HCT116 (cell line): ENCODE measurements at regions not wholly inside any gene's neighbourhood (a gene's known extent, or its start where the extent isn't known, plus 50 kb on each side); places are given as distances from the start of the nearest gene placed in this dataset.

ENCODE experiments used
- ATAC-seq: fragments of 200-7000 bp; cut with Tn5 transposase; 2 replicates; pipeline ENCODE4 v1.9.1; 2020; ENCODE audit warnings: mild to moderate bottlenecking, moderate library complexity
- BruUV-seq: library from RNA; stranded (reverse); fragments of 400-500 nt; replicated peaks from 2 replicates; lab custom pipeline; 2021; lab: Mats Ljungman, UMichigan
- CTCF ChIA-PET: fragments of 300-600 bp; sonication (Branson Sonifier 250); formaldehyde crosslinking; loops from one replicate; lab custom pipeline; 2021; ENCODE audit warnings: antibody characterized with exemption; lab: Charles Lee
- POLR2A ChIA-PET: fragments of 300-600, 350-600 bp; sonication (Branson Sonifier 250); formaldehyde crosslinking; loops from one replicate; lab custom pipeline; 2021; ENCODE audit warnings: antibody characterized with exemption; lab: Charles Lee
- RAD21 ChIA-PET, 2 experiments: fragments of 300-600 bp; sonication (Branson Sonifier 250); formaldehyde crosslinking; loops; one replicate each; lab custom pipeline; 2023; ENCODE audit warnings: low total read pairs in 2 of 2; ENCODE audit not compliant: uncharacterized antibody in 2 of 2, unreplicated experiment in 2 of 2, low non-redundant PET in 1 of 2; lab: Charles Lee
- DNase-seq: peaks from one replicate; pipeline ENCODE4 v3.0.0-alpha.2; 2010; ENCODE audit warnings: low read depth, low spot score
- H2AFZ ChIP-seq: fragments of 200-600 bp; shearing (Covaris generic), sonication (generic); 2 replicates; pipeline ENCODE4 v1.6.1; 2017; ENCODE audit warnings: low read depth, mixed run types, mixed read lengths, antibody characterized with exemption, low read length; ENCODE audit not compliant: poor library complexity, severe bottlenecking
- H3K27ac ChIP-seq: 2 replicates; pipeline ENCODE4 v1.5.1; 2012; ENCODE audit warnings: low read depth, low read length
- H3K27me3 ChIP-seq: fragments of 200-600 bp; sonication (generic); 2 replicates; pipeline ENCODE4 v1.6.1; 2016; ENCODE audit warnings: mixed run types, low read length, mixed read lengths; ENCODE audit not compliant: insufficient read depth
- H3K36me3 ChIP-seq, 2 experiments: fragments of 200-500 bp in 1 of 2; fragments of 200-600 bp in 1 of 2; sonication (Bioruptor generic) in 1 of 2; sonication (generic) in 1 of 2; 2 replicates each; pipeline versions ENCODE4 v1.5.1 to v1.6.1; 2014 to 2016; ENCODE audit warnings: low read length in 2 of 2, inconsistent platforms in 1 of 2, mixed read lengths in 1 of 2, mixed run types in 1 of 2; ENCODE audit not compliant: insufficient read depth in 2 of 2, control insufficient read depth in 1 of 2
- H3K4me1 ChIP-seq, 2 experiments: fragments of 200-600 bp in 1 of 2; sonication (generic) in 1 of 2; 2 replicates each; pipeline versions ENCODE4 v1.5.1 to v1.6.1; 2012 to 2017; ENCODE audit warnings: low read length in 2 of 2, inconsistent platforms in 1 of 2, mild to moderate bottlenecking in 1 of 2, mixed read lengths in 1 of 2, mixed run types in 1 of 2, moderate library complexity in 1 of 2; ENCODE audit not compliant: insufficient read depth in 2 of 2, control insufficient read depth in 1 of 2
- H3K4me2 ChIP-seq: fragments of 200-600 bp; sonication (generic); 2 replicates; pipeline ENCODE4 v1.6.1; 2017; ENCODE audit warnings: mixed run types, low read length, mixed read lengths
- H3K4me3 ChIP-seq, 2 experiments: fragments of 200-600 bp in 1 of 2; sonication (generic) in 1 of 2; replicated peaks in 1 of 2; 2 replicates each; pipeline ENCODE4 v1.5.1; 2011 to 2016; ENCODE audit warnings: low read length in 2 of 2, control low read depth in 1 of 2, low read depth in 1 of 2, mild to moderate bottlenecking in 1 of 2, mixed read lengths in 1 of 2, mixed run types in 1 of 2
- H3K79me2 ChIP-seq: fragments of 200-600 bp; sonication (generic); 2 replicates; pipeline ENCODE4 v1.6.1; 2017; ENCODE audit warnings: mild to moderate bottlenecking, mixed run types, low read length, moderate library complexity, mixed read lengths; ENCODE audit not compliant: insufficient read depth
- H3K9ac ChIP-seq: fragments of 200-600 bp; sonication (generic); 2 replicates; pipeline ENCODE4 v1.6.1; 2016; ENCODE audit warnings: low read length, mixed read lengths
- H3K9me2 ChIP-seq: fragments of 200-600 bp; sonication (generic), shearing (Covaris generic); 2 replicates; pipeline ENCODE4 v1.6.1; 2017; ENCODE audit warnings: mixed run types, mild to moderate bottlenecking, moderate library complexity; ENCODE audit not compliant: insufficient read depth
- H3K9me3 ChIP-seq, 2 experiments: fragments of 200-500 bp in 1 of 2; fragments of 200-600 bp in 1 of 2; sonication (Bioruptor generic) in 1 of 2; sonication (generic) in 1 of 2; 2 replicates each; pipeline ENCODE4 v1.6.1; 2014 to 2017; ENCODE audit warnings: low read length in 2 of 2, mixed read lengths in 2 of 2, inconsistent platforms in 1 of 2, low read depth in 1 of 2, mild to moderate bottlenecking in 1 of 2, mixed run types in 1 of 2, moderate library complexity in 1 of 2; ENCODE audit not compliant: control insufficient read depth in 1 of 2, insufficient read depth in 1 of 2
- H4K20me1 ChIP-seq: fragments of 200-600 bp; sonication (generic), shearing (Covaris generic); 2 replicates; pipeline ENCODE4 v1.6.1; 2017; ENCODE audit warnings: mixed run types, mild to moderate bottlenecking, moderate library complexity; ENCODE audit not compliant: insufficient read depth
- CBX3 ChIP-seq: IDR thresholded peaks from 2 replicates; pipeline ENCODE4 v1.6.1; 2012; ENCODE audit warnings: low read depth
- CEBPB ChIP-seq: IDR thresholded peaks from 2 replicates; pipeline ENCODE4 v1.6.1; 2012; ENCODE audit warnings: low read depth
- EGR1 ChIP-seq: IDR thresholded peaks from 2 replicates; pipeline ENCODE4 v1.6.1; 2012; ENCODE audit warnings: low read depth
- EZH2 ChIP-seq: fragments of 200-600 bp; sonication (generic); IDR thresholded peaks from 2 replicates; pipeline ENCODE4 v1.6.1; 2017; ENCODE audit warnings: antibody characterized with exemption, mixed run types
- EZH2phosphoT487 ChIP-seq: fragments of 200-600 bp; IDR thresholded peaks from 2 replicates; pipeline ENCODE4 v1.6.1; 2018; ENCODE audit warnings: antibody characterized with exemption, borderline replicate concordance
- FOSL1 ChIP-seq: IDR thresholded peaks from 2 replicates; pipeline ENCODE4 v1.6.1; 2012; ENCODE audit warnings: low read depth
- JUND ChIP-seq: IDR thresholded peaks from 2 replicates; pipeline ENCODE4 v1.6.1; 2012
- POLR2A ChIP-seq: IDR thresholded peaks from 2 replicates; pipeline ENCODE4 v1.7.0; 2011; ENCODE audit warnings: borderline replicate concordance; ENCODE audit not compliant: insufficient read depth, insufficient read length; ENCODE audit errors: extremely low read depth
- POLR2AphosphoS5 ChIP-seq: IDR thresholded peaks from 2 replicates; pipeline ENCODE4 v1.6.1; 2011; ENCODE audit warnings: mild to moderate bottlenecking, low read depth, low read length, moderate library complexity
- RAD21 ChIP-seq: IDR thresholded peaks from 2 replicates; pipeline ENCODE4 v1.6.1; 2012; ENCODE audit warnings: low read depth, mild to moderate bottlenecking
- SIN3A ChIP-seq: IDR thresholded peaks from 2 replicates; pipeline ENCODE4 v1.6.1; 2012; ENCODE audit warnings: low read depth
- SP1 ChIP-seq: IDR thresholded peaks from 2 replicates; pipeline ENCODE4 v1.6.1; 2012; ENCODE audit warnings: low read depth
- SRF ChIP-seq: IDR thresholded peaks from 2 replicates; pipeline ENCODE4 v1.6.1; 2012; ENCODE audit warnings: low read depth
- TCF7L2 ChIP-seq: IDR thresholded peaks from 2 replicates; pipeline ENCODE4 v1.7.0; 2011; ENCODE audit warnings: borderline replicate concordance, inconsistent platforms; ENCODE audit not compliant: insufficient read depth, insufficient read length; ENCODE audit errors: extremely low read depth
- ZFX ChIP-seq: fragments of 450-650 bp; IDR thresholded peaks from 2 replicates; pipeline ENCODE4 v1.6.1; 2017
- ZNF274 ChIP-seq: fragments of 200-500 bp; sonication (Bioruptor generic); IDR thresholded peaks from 2 replicates; pipeline ENCODE4 v1.6.1; 2014; ENCODE audit warnings: mild to moderate bottlenecking, low read depth, low read length, inconsistent platforms
- intact Hi-C: fragments of 100-400 bp; cut with micrococcal nuclease; formaldehyde crosslinking; loops from 2 replicates; pipeline ENCODE4 v1.10.0; 2022
- TF ChIP-seq, protein P1 (sequence below): IDR thresholded peaks from 2 replicates; pipeline ENCODE4 v1.6.1; 2012; ENCODE audit warnings: low read depth
- TF ChIP-seq, protein P2 (sequence below), 3 experiments: fragments of 200-600 bp in 1 of 3; sonication (generic) in 1 of 3; IDR thresholded peaks in 2 of 3; conservative IDR thresholded peaks in 1 of 3; 2 replicates each; pipeline ENCODE4 v1.5.1; 2012 to 2017; ENCODE audit warnings: low read depth in 2 of 3, low read length in 2 of 3, antibody characterized with exemption in 1 of 3, borderline replicate concordance in 1 of 3, control low read depth in 1 of 3, mild to moderate bottlenecking in 1 of 3, mixed read lengths in 1 of 3, mixed run types in 1 of 3, moderate library complexity in 1 of 3; ENCODE audit not compliant: insufficient read depth in 1 of 3
- TF ChIP-seq, protein P3 (sequence below): IDR thresholded peaks from 2 replicates; pipeline ENCODE4 v1.6.1; 2012
- TF ChIP-seq, protein P4 (sequence below): IDR thresholded peaks from 2 replicates; pipeline ENCODE4 v1.6.1; 2011; ENCODE audit warnings: mild to moderate bottlenecking, low read length, moderate library complexity; ENCODE audit not compliant: insufficient replicate concordance; ENCODE audit errors: extremely low read depth

DNA sequence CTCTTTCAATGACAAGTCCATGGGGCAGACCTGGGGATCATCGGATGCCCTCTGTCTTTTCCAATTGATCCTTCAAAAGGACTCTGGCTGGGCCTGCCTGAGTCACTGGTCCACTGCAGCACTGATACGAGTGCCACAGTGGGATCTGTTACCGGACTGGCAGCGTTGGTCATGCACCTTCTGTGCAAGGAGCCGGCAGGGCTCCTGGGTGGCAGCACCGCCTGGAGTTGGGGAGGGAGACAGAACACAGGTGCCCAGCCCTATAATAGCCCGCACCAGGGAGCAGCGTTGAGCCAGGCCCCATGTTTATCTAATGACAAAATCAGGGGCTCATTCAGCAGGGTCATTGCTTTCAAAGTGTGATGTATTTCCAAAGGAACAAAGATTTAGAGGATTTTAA lies 64.2 kb upstream of the NXT1 start:
- no peak for TF ChIP-seq TCF7L2
- no peak for TF ChIP-seq RAD21
- TF ChIP-seq ZFX = no peak
- no peak for TF ChIP-seq SIN3A
- TF ChIP-seq FOSL1 = no peak
- TF ChIP-seq POLR2AphosphoS5 = no peak
- no peak for TF ChIP-seq ZNF274
- no peak for TF ChIP-seq EGR1
- no peak for TF ChIP-seq SRF
- TF ChIP-seq EZH2phosphoT487 = no peak
- TF ChIP-seq, protein P1, sequence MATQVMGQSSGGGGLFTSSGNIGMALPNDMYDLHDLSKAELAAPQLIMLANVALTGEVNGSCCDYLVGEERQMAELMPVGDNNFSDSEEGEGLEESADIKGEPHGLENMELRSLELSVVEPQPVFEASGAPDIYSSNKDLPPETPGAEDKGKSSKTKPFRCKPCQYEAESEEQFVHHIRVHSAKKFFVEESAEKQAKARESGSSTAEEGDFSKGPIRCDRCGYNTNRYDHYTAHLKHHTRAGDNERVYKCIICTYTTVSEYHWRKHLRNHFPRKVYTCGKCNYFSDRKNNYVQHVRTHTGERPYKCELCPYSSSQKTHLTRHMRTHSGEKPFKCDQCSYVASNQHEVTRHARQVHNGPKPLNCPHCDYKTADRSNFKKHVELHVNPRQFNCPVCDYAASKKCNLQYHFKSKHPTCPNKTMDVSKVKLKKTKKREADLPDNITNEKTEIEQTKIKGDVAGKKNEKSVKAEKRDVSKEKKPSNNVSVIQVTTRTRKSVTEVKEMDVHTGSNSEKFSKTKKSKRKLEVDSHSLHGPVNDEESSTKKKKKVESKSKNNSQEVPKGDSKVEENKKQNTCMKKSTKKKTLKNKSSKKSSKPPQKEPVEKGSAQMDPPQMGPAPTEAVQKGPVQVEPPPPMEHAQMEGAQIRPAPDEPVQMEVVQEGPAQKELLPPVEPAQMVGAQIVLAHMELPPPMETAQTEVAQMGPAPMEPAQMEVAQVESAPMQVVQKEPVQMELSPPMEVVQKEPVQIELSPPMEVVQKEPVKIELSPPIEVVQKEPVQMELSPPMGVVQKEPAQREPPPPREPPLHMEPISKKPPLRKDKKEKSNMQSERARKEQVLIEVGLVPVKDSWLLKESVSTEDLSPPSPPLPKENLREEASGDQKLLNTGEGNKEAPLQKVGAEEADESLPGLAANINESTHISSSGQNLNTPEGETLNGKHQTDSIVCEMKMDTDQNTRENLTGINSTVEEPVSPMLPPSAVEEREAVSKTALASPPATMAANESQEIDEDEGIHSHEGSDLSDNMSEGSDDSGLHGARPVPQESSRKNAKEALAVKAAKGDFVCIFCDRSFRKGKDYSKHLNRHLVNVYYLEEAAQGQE = no peak
- TF ChIP-seq, protein P2, sequence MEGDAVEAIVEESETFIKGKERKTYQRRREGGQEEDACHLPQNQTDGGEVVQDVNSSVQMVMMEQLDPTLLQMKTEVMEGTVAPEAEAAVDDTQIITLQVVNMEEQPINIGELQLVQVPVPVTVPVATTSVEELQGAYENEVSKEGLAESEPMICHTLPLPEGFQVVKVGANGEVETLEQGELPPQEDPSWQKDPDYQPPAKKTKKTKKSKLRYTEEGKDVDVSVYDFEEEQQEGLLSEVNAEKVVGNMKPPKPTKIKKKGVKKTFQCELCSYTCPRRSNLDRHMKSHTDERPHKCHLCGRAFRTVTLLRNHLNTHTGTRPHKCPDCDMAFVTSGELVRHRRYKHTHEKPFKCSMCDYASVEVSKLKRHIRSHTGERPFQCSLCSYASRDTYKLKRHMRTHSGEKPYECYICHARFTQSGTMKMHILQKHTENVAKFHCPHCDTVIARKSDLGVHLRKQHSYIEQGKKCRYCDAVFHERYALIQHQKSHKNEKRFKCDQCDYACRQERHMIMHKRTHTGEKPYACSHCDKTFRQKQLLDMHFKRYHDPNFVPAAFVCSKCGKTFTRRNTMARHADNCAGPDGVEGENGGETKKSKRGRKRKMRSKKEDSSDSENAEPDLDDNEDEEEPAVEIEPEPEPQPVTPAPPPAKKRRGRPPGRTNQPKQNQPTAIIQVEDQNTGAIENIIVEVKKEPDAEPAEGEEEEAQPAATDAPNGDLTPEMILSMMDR (IDR thresholded peaks at IDR 0.05 in 2 of 3, conservative IDR thresholded peaks at IDR 0.05 in 1 of 3; ENCODE audit: borderline replicate concordance in 1 of 3, insufficient read depth in 1 of 3, low read depth in 2 of 3, low read length in 2 of 3) = no peak
- TF ChIP-seq, protein P3, sequence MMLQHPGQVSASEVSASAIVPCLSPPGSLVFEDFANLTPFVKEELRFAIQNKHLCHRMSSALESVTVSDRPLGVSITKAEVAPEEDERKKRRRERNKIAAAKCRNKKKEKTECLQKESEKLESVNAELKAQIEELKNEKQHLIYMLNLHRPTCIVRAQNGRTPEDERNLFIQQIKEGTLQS = no peak
- no peak for TF ChIP-seq CEBPB
- TF ChIP-seq EZH2 = no peak
- TF ChIP-seq, protein P4, sequence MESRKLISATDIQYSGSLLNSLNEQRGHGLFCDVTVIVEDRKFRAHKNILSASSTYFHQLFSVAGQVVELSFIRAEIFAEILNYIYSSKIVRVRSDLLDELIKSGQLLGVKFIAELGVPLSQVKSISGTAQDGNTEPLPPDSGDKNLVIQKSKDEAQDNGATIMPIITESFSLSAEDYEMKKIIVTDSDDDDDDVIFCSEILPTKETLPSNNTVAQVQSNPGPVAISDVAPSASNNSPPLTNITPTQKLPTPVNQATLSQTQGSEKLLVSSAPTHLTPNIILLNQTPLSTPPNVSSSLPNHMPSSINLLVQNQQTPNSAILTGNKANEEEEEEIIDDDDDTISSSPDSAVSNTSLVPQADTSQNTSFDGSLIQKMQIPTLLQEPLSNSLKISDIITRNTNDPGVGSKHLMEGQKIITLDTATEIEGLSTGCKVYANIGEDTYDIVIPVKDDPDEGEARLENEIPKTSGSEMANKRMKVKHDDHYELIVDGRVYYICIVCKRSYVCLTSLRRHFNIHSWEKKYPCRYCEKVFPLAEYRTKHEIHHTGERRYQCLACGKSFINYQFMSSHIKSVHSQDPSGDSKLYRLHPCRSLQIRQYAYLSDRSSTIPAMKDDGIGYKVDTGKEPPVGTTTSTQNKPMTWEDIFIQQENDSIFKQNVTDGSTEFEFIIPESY = no peak
- no peak for TF ChIP-seq POLR2A
- TF ChIP-seq JUND = no peak
- TF ChIP-seq SP1 = no peak
- TF ChIP-seq CBX3 = no peak
- TF ChIP-seq, all 23 proteins: peak for 0
- H3K4me3 ChIP-seq = no peak overlapping the region
- no peaks in the 10 kb centered on the region for H3K79me2 ChIP-seq
- no peaks in the 10 kb centered on the region for H3K9me2 ChIP-seq
- DNase-seq (no peak), ATAC-seq (no peak)
- H3K4me2 ChIP-seq = no peak overlapping the region
- no peaks in the 10 kb centered on the region for H3K36me3 ChIP-seq
- H3K4me1 ChIP-seq = no peaks in the 10 kb centered on the region
- H2AFZ ChIP-seq = no peak overlapping the region
- no peak overlapping the region for H3K9ac ChIP-seq
- H3K9me3 ChIP-seq = no peaks in the 10 kb centered on the region
- H3K27me3 ChIP-seq = peaks cover 57% of the 10 kb centered on the region
- BruUV-seq = no TSS peak
- CTCF ChIA-PET = no interaction called here
- RAD21 ChIA-PET = no interaction called here
- intact Hi-C loops = no loop called here
- no peaks in the 10 kb centered on the region for H4K20me1 ChIP-seq
- POLR2A ChIA-PET = no interaction called here
- no peak overlapping the region for H3K27ac ChIP-seq
